Lung (tissue), 11 donors: ENCODE measurements at regions not wholly inside any gene's neighbourhood (a gene's known extent, or its start where the extent isn't known, plus 50 kb on each side); places are given as distances from the start of the nearest gene placed in this dataset.

Source experiments
- ATAC-seq: fragments of 200-7000 bp; cut with Tn5 transposase; one replicate; pipeline ENCODE4 v1.9.1; 2020; ENCODE audit warnings: moderate number of reproducible peaks; ENCODE audit not compliant: insufficient read depth, low FRiP score
- DNase-seq, 3 donors: peaks; one replicate each; pipeline ENCODE4 v3.0.0-alpha.2; 2013 to 2017
- H3K27ac ChIP-seq, 2 donors: one replicate each; pipeline ENCODE4 v1.5.1; 2013; ENCODE audit warnings: mild to moderate bottlenecking in 2 of 2, moderate library complexity in 2 of 2, control low read depth in 1 of 2, inconsistent platforms in 1 of 2, low read depth in 1 of 2, low read length in 1 of 2
- H3K27me3 ChIP-seq, 3 donors: one replicate each; pipeline ENCODE4 v1.5.1; 2013; ENCODE audit warnings: low read length in 2 of 3; ENCODE audit not compliant: control insufficient read depth in 3 of 3, insufficient read depth in 3 of 3
- H3K36me3 ChIP-seq, 4 donors: one replicate each; pipeline ENCODE4 v1.5.1; 2013; ENCODE audit warnings: low read length in 4 of 4, mild to moderate bottlenecking in 1 of 4, moderate library complexity in 1 of 4; ENCODE audit not compliant: control insufficient read depth in 4 of 4, insufficient read depth in 4 of 4
- H3K4me1 ChIP-seq, 5 donors: one replicate each; pipeline ENCODE4 v1.5.1; 2013; ENCODE audit warnings: low read length in 5 of 5, mild to moderate bottlenecking in 2 of 5, moderate library complexity in 1 of 5; ENCODE audit not compliant: control insufficient read depth in 5 of 5, insufficient read depth in 5 of 5
- H3K4me3 ChIP-seq: one replicate; pipeline ENCODE4 v1.5.1; 2013; ENCODE audit warnings: mild to moderate bottlenecking, control low read depth, moderate library complexity
- H3K9ac ChIP-seq, 2 donors: one replicate each; pipeline ENCODE4 v1.5.1; 2013; ENCODE audit warnings: low read length in 2 of 2, control low read depth in 1 of 2; ENCODE audit not compliant: insufficient read depth in 1 of 2
- H3K9me3 ChIP-seq, 4 donors: one replicate each; pipeline ENCODE4 v1.5.1; 2013; ENCODE audit warnings: low read length in 3 of 4, mild to moderate bottlenecking in 1 of 4, moderate library complexity in 1 of 4; ENCODE audit not compliant: control insufficient read depth in 4 of 4, insufficient read depth in 3 of 4
- WGBS, 2 donors: extraction: QIAGEN DNeasy Blood & Tissue Kit; methylation state at CpG; one replicate each; pipeline ENCODE4 v1.1.7; 2013; 5-methylcytosine and 5-hydroxymethylcytosine counted together
- TF ChIP-seq, protein P1 (sequence below): IDR thresholded peaks from 2 replicates; pipeline ENCODE4 v1.5.1; 2012; ENCODE audit warnings: mild to moderate bottlenecking; ENCODE audit errors: control extremely low read depth, extremely low read depth
- donor health status: control.
- donor health status: control.
- donor health status: Bipolar disorder and iron deficiency.
- donor health status: healthy.
- donor health status: DM: yes; HTN: yes; CAD: no.

- no peak overlapping the region for H3K4me3 ChIP-seq
- H3K36me3 ChIP-seq: no peaks in the 10 kb centered on the region
- H3K9me3 ChIP-seq: no peaks in the 10 kb centered on the region
- H3K9ac ChIP-seq: no peak overlapping the region
- WGBS, 2 donors: 94 to 97% methylated on average over 8 of the region's 8 CpGs
- DNase-seq (no peak), ATAC-seq (no peak)
- TF ChIP-seq, protein P1, sequence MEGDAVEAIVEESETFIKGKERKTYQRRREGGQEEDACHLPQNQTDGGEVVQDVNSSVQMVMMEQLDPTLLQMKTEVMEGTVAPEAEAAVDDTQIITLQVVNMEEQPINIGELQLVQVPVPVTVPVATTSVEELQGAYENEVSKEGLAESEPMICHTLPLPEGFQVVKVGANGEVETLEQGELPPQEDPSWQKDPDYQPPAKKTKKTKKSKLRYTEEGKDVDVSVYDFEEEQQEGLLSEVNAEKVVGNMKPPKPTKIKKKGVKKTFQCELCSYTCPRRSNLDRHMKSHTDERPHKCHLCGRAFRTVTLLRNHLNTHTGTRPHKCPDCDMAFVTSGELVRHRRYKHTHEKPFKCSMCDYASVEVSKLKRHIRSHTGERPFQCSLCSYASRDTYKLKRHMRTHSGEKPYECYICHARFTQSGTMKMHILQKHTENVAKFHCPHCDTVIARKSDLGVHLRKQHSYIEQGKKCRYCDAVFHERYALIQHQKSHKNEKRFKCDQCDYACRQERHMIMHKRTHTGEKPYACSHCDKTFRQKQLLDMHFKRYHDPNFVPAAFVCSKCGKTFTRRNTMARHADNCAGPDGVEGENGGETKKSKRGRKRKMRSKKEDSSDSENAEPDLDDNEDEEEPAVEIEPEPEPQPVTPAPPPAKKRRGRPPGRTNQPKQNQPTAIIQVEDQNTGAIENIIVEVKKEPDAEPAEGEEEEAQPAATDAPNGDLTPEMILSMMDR: no peak
- H3K27me3 ChIP-seq: no peaks in the 10 kb centered on the region
- peaks cover 0 to 14% (median 4%) of the 10 kb centered on the region in 5 donors for H3K4me1 ChIP-seq
- H3K27ac ChIP-seq: no peak overlapping the region
Measured at GRCh38 chr4:152104356-152104755, 343.5 kb upstream of the GATB start.

DNA sequence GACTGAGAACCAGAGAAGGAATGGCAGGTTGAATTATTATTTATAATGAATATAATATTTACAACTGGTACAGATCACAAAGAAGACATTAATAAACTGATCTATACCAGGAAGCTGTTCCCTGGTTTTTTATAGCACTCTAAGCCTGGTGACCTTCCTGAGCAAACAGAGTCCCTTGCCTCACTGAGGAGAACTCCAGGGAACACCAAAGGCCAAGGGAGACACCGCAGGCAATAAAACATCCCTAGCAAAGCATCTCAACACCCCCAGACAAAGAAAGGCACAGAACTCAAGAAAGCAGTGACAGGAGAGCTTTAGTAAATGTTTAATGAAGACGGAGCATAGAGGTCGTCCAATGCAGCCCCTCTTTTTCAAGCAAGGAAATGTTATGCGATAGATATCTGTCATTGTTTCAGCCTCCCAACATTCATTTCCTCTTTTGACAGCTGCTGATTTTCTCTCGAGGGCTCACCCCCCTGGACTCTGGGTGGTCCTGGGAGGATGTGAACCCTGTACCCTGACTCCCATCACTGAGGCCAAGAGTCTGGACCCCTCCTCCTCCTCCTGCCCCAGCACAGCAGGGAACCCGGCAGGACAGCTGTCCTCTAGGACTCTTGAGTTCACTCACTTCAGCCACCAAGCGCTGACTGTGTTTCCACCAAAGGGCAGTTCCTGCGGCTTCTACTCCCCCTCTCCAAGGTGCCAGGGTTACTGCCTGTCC, 342.5 kb upstream of the GATB start:
- peaks cover 0 to 12% (median 4%) of the 10 kb centered on the region in 5 donors for H3K4me1 ChIP-seq
- H3K36me3 ChIP-seq: no peaks in the 10 kb centered on the region
- TF ChIP-seq, protein P1: no peak

DNA sequence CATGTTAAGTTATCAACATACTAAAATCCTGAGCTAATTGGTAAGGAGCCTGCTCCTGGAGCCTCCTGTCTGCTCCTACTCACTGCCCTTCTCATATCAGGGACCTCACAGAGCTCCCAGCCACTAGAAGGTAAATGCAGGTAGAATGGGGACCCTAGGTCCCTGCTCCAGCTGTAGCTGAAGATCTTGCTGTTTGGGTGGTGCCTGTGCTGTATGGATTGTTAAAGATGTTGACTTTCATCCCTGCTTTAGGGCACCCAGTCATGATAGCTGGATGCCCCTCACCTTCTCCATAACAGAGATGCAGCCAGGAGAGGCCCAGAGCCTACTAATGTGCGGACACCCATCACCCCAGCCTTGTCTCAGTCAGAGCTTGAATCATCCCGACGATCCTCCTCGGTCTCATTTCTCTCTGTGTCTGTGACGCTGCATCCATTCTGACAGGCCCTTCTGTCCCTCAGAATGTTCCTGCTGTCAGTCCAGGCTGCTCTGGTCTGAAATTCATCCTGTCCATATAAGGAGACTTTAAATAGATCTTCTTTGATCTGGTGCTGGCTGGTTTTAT, 341.7 kb upstream of the GATB start:
- no peak for DNase-seq
- no peak overlapping the region for H3K27ac ChIP-seq
- ATAC-seq: no peak
- no peaks in the 10 kb centered on the region for H3K9me3 ChIP-seq
- H3K36me3 ChIP-seq: no peaks in the 10 kb centered on the region
- no peak overlapping the region for H3K4me3 ChIP-seq
- no peaks in the 10 kb centered on the region for H3K27me3 ChIP-seq
- peaks cover 0 to 12% (median 4%) of the 10 kb centered on the region in 5 donors for H3K4me1 ChIP-seq
- no peak overlapping the region for H3K9ac ChIP-seq
- TF ChIP-seq, protein P1: no peak
- 81 to 86% methylated on average over 5 of the region's 5 CpGs for WGBS, 2 donors

More for the DNA sequence above, 342.5 kb upstream of the GATB start:
- no peak overlapping the region for H3K27ac ChIP-seq
- WGBS, 2 donors: 57 to 62% methylated on average over 8 of the region's 8 CpGs
- no peak for DNase-seq
- no peak overlapping the region for H3K4me3 ChIP-seq
- H3K9me3 ChIP-seq: no peaks in the 10 kb centered on the region
- no peak overlapping the region for H3K9ac ChIP-seq
- no peak for ATAC-seq
- H3K27me3 ChIP-seq: no peaks in the 10 kb centered on the region
